ENCODE measurements at regions not wholly inside any gene's neighbourhood (a gene's known extent, or its start where the extent isn't known, plus 50 kb on each side); places are given as distances from the start of the nearest gene placed in this dataset.
"Not testable (repeated sequence)": the region's sequence is repeated elsewhere in the genome, so short reads cannot be mapped to it uniquely, and the experiment has no call there.

- H3K36me3 ChIP-seq = no peaks in the 10 kb centered on the region
- no peak overlapping the region for H3K27ac ChIP-seq
- H3K27me3 ChIP-seq = no peaks in the 10 kb centered on the region
- H3K4me1 ChIP-seq = no peaks in the 10 kb centered on the region
- no peaks in the 10 kb centered on the region for H3K9me3 ChIP-seq
- TF ChIP-seq POLR2A (IDR thresholded peaks at IDR 0.05) = no peak
- intact Hi-C loops (cut with DNase I) = no loop called here
- no peak overlapping the region for H3K4me3 ChIP-seq
- 73 to 92% methylated on average over 5 of the region's 6 CpGs for WGBS, 2 donors
- DNase-seq = no peak
Measured at GRCh38 chr5:92268343-92268742, 885.2 kb upstream of the ARRDC3 start.

- TF ChIP-seq, protein P1, sequence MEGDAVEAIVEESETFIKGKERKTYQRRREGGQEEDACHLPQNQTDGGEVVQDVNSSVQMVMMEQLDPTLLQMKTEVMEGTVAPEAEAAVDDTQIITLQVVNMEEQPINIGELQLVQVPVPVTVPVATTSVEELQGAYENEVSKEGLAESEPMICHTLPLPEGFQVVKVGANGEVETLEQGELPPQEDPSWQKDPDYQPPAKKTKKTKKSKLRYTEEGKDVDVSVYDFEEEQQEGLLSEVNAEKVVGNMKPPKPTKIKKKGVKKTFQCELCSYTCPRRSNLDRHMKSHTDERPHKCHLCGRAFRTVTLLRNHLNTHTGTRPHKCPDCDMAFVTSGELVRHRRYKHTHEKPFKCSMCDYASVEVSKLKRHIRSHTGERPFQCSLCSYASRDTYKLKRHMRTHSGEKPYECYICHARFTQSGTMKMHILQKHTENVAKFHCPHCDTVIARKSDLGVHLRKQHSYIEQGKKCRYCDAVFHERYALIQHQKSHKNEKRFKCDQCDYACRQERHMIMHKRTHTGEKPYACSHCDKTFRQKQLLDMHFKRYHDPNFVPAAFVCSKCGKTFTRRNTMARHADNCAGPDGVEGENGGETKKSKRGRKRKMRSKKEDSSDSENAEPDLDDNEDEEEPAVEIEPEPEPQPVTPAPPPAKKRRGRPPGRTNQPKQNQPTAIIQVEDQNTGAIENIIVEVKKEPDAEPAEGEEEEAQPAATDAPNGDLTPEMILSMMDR (IDR thresholded peaks at IDR 0.05) = no peak
- no peak for TF ChIP-seq POLR2A (IDR thresholded peaks at IDR 0.05)
- intact Hi-C loops (cut with DNase I) = no loop called here
- Histone ChIP-seq H3K9me3 (no peaks in the 10 kb centered on the region), H3K27ac (no peak overlapping the region), H3K4me1 (no peaks in the 10 kb centered on the region), H3K36me3 (no peaks in the 10 kb centered on the region), H3K4me3 (no peak overlapping the region), H3K27me3 (no peaks in the 10 kb centered on the region)
- 70 to 100% methylated on average over 2 to 4 of the region's 4 CpGs for WGBS, 2 donors
- no peak for DNase-seq
Measured at GRCh38 chr5:92267830-92268229, 884.7 kb upstream of the ARRDC3 start.

DNA sequence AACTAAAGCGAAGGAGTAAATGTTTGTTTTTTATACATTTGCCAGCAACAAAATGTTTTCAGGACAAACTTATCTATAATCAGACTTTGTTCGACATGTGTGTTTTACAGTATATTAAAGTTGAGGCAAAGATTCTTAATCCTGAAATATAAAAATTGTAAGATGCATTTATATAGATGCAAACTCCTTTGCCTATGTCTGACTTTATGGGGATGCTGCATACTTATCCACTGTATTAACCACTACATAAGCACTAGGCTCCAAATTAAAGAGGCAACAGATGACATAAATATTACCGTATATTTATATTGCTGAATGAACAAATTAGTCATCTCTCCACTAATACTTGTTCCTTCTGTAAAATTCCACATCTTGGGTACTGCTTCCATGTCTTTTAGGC lies 882.7 kb upstream of the ARRDC3 start:
- DNase-seq = no peak
- no peak for TF ChIP-seq POLR2A (IDR thresholded peaks at IDR 0.05)
- H3K27ac ChIP-seq = no peak overlapping the region
- H3K27me3 ChIP-seq = no peaks in the 10 kb centered on the region
- 84 to 90% methylated on average over 3 of the region's 3 CpGs for WGBS, 2 donors
- H3K4me1 ChIP-seq = no peaks in the 10 kb centered on the region
- intact Hi-C loops (cut with DNase I) = no loop called here
- H3K4me3 ChIP-seq = no peak overlapping the region
- H3K9me3 ChIP-seq = no peaks in the 10 kb centered on the region
- no peaks in the 10 kb centered on the region for H3K36me3 ChIP-seq

DNA sequence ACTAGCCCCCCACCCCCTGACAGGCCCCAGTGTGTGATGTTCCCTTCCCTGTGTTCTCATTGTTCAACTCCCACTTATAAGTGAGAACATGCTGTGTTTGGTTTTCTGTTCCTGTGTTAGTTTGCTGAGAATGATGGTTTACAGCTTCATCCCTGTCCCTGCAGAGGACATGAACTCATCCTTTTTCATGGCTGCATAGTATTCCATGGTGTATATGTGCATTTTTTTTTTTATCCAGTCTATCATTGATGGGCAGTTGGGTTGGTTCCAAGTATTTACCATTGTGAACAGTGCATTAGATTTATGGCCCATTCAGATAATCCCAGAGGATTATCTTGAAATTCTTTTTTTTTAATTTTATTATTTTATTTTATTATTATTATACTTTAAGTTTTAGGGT lies 872.5 kb upstream of the ARRDC3 start:
- H3K36me3 ChIP-seq; H3K4me1 ChIP-seq; intact Hi-C loops (cut with DNase I); H3K4me3 ChIP-seq; H3K27ac ChIP-seq; H3K9me3 ChIP-seq; H3K27me3 ChIP-seq; DNase-seq: not testable (repeated sequence)

GRCh38 chr5:92248518-92248917 lies 865.4 kb upstream of the ARRDC3 start:
- Histone ChIP-seq H3K4me1 (no peaks in the 10 kb centered on the region), H3K27ac (no peak overlapping the region), H3K27me3 (no peaks in the 10 kb centered on the region), H3K36me3 (no peaks in the 10 kb centered on the region), H3K4me3 (no peak overlapping the region), H3K9me3 (peaks cover 0 to 19% (median 0%) of the 10 kb centered on the region in 3 donors)
- TF ChIP-seq, protein P1 (IDR thresholded peaks at IDR 0.05) = no peak
- TF ChIP-seq POLR2A (IDR thresholded peaks at IDR 0.05) = no peak
- WGBS, 2 donors = 77 to 78% methylated on average over 4 to 5 of the region's 6 CpGs
- no peak for DNase-seq
- intact Hi-C loops (cut with DNase I) = no loop called here

- Histone ChIP-seq H3K9me3 (no peaks in the 10 kb centered on the region), H3K4me1 (no peaks in the 10 kb centered on the region), H3K36me3 (no peaks in the 10 kb centered on the region), H3K27ac (no peak overlapping the region), H3K27me3 (no peaks in the 10 kb centered on the region), H3K4me3 (no peak overlapping the region)
- intact Hi-C loops (cut with DNase I) = no loop called here
- DNase-seq = no peak
- TF ChIP-seq, protein P1 (IDR thresholded peaks at IDR 0.05) = no peak
- no peak for TF ChIP-seq POLR2A (IDR thresholded peaks at IDR 0.05)
Measured at GRCh38 chr5:92242170-92242569, 859.1 kb upstream of the ARRDC3 start.

DNA sequence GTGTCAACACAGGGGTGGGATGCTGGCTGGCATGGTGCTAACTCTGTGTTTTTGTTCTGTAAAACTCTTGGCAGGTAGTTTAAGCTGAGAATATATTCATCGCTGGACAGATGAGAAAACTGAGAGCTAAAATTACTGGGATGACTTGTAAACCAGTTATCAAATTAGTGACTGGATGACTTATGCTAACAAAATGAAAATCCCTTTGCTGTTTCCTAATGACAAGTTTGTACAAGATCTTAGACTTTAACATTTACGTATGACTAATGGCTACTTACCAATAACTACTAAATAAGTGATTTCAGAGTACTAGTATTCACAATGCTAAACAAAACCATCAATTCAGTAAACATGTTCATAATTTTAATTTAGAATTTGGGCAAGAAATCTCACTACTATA lies 854.8 kb upstream of the ARRDC3 start:
- WGBS, 2 donors = 65 to 71% methylated on average over 2 of the region's 2 CpGs
- DNase-seq = no peak
- intact Hi-C loops (cut with DNase I) = no loop called here
- Histone ChIP-seq H3K27ac (no peak overlapping the region), H3K9me3 (peaks cover 0 to 4% (median 0%) of the 10 kb centered on the region in 3 donors), H3K4me3 (no peak overlapping the region), H3K36me3 (no peaks in the 10 kb centered on the region), H3K27me3 (no peaks in the 10 kb centered on the region), H3K4me1 (no peaks in the 10 kb centered on the region)
- TF ChIP-seq, protein P1 (IDR thresholded peaks at IDR 0.05) = no peak
- TF ChIP-seq POLR2A (IDR thresholded peaks at IDR 0.05) = no peak
